ENCODE measurements at regions not wholly inside any gene's neighbourhood (a gene's known extent, or its start where the extent isn't known, plus 50 kb on each side); places are given as distances from the start of the nearest gene placed in this dataset.
A peak's percentile ranks its signal among the peaks of the same experiment; 100 is the strongest.
"Not testable (repeated sequence)": the region's sequence is repeated elsewhere in the genome, so short reads cannot be mapped to it uniquely, and the experiment has no call there.

DNA sequence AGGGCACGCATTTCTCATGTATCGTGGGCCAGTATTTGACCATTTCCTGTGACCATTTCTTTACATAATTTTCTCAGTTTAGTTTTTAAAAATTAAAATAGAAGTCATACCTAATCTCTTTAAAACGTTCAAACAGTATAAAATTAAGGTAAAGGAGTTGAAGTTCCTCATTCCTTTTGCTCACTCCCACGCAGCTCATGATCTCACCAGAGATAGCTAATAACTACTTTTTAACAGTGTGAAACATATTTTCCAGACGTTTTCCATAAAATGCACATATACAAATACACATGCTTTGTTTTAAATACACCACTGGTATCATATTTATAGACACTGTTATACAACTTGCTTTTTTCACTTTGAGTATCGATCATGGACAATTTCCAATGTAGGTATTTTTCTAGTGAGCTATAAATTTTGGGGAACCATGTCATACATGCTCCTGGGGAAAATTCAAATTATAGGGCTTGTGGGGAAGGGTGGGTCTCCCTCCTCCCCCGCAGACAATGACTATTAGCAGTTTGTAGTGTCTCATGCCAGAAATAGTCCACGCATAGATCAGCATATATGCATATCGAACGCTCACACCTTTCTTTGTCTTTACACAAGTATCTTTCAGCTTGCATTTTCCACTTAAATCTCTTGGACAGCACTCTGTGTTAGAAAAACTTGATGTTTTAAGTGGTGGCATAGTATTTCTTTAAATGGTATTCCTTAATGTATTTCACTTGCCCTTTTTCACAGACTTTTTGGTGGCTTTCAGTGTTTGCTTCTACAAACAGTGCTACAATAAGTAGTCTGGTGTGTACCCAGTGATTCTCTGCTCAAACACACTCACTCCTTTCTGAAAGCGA lies 145.5 kb upstream of the ZNF217 start:
- DNase-seq = no peak

DNA sequence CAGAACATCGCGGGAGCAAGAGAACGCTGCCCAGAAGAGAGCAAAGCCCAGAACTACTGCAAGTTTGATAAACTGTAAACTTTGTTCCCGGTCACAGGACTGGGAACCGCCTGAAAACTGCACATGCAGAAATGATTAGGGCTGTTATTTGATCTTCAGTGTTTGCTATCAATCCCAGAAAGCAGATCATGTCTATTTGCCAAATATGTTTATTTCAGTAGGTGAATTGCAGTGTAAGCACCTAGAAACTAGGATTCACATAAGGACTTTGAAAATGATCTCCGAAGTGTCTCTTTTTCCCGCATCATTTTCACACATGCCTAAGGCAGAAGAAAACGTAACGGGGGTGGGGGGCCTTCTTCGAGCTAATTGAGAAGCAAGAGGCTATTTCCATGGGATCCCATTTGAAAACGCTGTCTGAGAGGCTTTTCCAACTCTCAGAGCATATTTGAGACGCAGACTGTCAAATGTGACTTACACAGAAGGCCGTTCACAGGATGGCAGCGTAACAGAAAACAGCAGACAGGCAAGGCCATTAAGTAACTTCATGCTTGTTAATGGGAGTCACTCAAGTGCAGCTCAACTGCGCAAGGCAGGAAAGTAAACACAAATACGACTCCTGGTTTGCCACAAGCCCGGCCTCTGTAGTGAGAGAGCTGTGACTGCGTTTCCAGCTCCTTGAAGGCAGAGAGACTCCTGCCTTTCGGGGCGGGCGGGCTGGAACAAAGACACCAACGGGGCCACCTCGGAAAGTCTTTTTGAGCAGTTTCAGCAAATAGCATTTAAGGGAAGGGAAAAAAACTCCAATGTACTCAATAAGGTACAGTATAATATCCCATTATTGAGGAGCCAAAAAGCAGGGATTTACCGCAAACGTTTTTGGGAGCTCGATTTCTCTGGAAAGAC lies 144.7 kb upstream of the ZNF217 start:
- DNase-seq = no peak

DNA sequence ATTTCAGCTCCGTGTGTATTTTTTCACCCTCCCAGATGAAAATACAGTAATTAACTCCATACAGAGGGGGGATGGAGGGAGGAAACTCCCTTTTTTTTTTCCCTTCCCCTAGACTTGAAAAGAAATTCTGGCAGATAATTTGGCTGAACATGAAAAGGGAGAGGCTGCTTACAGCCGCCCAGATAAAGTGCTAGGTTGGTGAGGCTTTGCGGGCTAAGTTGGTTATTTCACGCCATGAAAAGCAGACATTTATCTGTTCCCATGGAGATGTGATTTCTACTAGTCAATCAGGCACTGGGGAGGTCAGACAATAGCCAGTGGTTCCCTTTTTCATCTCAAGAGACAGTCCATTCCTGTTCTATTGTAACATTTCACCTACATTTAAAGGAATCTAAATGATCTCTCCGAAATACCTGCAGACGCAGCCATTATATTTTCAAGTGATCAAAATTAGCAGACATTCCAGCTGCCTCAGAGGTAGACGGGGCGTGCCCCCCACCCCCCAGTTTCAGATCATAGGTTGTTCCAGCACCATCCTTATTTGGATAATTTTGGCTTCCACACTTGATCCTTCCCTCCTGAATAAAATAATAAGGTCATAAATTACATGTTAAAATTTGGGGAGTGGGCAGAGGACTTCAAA lies 143.9 kb upstream of the ZNF217 start:
- no peak for DNase-seq

DNA sequence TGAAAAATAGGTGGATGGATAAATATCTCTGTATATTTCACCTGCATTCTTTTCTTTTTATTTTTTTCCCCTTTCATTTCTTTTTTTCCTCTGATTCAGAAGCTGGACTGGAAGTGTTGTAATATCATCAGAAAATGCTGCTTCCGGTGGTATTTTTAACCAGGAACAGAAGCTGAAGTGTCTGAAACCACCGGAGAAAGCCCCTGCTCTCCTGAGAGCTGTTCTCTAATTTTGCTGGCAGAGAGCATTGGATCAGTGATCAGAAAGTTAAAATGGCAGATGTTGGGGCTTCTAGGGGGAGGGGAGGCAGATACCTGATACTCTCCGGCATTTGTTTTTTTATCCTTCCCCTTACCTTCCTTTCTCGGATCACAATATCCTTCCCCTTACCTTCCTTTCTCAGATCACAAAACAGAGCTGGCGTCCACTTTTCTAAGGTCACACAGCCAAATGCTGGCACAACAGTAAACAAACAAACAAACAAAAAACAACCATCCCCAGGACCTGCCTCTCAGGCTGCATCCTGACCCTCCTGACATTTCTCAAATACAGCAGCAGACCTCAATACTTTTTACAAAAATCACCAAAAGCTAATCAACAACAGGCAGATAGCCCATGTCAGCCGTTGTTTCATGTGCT lies 143.2 kb upstream of the ZNF217 start:
- peak; percentile 15 for DNase-seq

DNA sequence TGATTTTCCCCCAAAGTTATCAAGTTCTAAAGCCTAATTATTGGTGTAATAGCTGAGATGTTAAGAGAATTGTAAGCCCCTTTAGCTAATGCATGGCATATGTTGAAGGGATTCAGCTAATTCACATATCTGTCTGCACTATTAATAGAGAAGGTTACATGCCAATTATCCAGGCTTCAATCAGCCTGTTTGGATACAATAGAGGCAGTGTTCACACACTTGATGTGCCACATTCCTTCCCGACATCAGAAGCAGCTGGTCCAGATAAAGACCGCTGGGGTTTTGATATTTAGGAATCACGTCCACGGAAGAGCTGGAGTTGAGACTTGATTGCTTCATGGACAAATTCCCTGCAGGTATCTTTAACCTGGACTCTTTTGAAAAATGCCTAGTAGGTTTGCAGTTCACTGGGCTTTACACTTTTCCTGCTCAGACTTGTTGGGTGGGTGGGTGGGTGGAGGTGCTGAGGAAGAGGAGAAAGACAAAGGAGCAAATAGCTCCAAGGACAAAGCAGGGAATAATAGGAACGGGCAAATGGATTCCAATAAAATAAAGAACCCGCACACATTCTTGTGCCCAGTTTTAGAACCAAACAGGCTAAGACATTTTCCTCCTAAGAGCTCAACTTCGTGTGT lies 142.6 kb upstream of the ZNF217 start:
- DNase-seq = no peak

DNA sequence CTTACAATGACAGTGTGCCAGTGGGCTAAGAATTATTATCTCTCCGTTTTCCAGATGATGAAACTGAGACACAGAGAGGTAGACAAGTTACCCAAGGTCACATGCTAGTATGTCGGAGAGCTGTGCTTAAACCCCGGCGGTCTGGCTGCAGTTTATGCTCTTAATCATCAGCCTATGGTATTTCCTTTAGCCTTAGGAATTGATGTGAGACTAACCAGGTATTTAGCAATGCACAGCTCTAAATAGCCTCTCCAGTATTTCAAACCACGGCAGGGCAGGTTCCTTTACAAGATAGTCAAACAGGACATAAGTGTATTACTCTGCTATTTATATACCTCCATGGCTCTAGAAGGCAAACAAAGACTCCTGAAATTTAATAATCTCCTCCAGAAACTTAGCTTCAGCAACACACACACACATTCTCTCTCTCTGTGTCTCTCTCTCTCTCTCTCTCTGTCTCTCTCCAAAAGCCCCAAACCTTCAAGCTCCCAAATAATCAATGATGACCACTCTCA lies 142.0 kb upstream of the ZNF217 start:
- DNase-seq = no peak

DNA sequence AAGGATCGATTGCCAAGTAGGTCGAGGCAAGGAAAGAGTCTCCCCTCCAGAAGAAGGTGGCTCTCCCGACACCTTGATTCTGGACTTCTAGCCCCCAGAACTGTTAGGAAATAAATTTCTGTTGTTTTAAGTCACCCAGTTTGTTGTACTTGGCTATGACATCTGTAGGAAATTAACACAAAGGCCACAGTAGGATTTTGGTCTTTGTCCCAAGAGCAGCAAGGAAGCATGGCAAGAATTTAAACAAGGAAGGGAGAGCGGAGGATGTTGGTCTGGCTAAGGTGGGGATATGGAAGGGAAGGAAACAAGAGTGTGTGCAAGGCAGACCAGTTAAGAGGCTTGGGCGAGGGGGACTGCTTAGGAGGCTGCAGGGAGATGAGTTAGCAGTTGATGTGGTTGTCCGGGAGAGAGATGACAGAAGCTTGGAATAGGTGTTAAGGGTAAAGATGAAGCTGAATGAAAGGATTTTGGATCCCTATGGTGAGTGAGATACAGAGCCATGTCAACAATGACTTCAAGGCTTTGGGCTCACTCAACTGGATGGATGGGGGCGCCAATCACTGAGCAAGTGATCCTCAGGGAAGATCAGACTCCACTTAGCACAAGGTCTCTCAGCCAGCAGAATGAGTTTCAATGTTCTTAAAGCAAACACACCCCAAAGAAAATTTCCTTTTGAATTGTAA lies 140.5 kb upstream of the ZNF217 start:
- DNase-seq = no peak

DNA sequence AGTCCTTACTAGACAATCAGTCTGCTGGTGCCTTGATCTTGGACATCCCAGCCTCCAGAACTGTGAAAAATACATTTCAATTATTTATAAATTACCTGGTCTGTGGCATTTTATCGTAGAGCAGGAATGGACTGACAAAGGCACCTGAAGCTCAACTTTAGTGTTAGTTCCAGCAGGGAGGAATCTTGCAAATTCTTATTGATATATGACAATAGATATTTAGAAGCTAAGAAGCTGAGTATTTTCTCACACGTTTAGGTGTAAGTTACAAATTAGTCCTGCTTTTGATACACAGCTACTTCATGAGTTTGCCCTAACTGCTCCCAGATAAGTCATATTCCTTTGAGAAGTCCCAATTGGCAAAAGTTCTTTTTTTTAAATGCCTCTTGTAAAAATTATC lies 138.0 kb upstream of the ZNF217 start:
- no peak for DNase-seq

DNA sequence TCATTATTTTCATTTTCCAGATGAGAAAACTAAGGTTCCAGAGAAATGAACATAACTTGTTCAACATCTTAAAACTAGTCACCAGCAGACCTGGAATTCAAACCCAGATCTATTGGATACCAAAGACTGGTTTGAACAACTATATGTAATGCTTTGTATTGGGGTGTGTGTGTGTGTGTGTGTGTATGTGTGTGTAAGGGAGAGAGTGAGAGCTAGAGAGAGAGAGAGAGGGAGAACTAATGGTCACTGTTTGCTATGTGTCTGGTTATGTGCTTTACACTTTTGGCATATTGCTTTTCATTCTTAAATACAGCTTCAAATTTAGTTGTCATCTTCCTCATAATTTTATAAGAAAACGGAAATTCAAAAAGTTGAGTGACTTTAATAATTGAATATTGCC lies 134.7 kb upstream of the ZNF217 start:
- no peak for DNase-seq

DNA sequence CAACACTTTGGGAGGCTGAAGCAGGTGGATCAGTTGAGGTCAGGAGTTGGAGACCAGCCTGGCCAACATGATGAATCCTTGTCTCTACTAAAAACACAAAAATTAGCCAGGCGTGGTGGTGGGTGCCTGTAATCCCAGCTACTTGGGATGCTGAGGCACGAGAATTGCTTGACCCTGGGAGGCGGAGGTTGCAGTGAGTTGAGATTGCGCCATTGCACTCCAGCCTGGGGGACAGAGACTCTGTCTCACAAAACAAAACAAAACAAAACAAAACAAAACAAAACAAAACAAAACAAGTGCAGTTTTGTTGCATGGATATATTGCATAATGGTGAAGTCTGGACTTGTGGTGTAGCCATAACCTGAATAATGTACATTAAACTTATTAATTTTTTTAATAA lies 133.6 kb upstream of the ZNF217 start:
- DNase-seq = not testable (repeated sequence)

DNA sequence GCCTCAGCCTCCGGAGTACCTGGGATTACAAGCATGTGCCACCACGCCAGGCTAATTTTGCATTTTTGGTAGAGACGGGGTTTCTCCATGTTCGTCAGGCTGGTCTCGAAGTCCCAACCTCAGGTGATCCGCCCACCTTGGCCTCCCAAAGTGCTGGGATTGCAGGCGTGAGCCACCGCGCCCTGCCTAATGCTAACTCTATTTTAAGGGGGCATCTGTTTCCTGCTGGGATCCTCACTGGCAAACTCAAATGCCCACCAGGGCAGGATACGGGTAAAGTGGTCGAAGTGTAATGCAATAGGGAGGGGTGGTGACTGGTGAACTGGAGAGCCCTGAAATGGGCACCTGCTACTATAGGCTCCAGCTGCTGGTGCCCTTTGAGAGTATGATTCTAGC lies 131.9 kb upstream of the ZNF217 start:
- no peak for DNase-seq

DNA sequence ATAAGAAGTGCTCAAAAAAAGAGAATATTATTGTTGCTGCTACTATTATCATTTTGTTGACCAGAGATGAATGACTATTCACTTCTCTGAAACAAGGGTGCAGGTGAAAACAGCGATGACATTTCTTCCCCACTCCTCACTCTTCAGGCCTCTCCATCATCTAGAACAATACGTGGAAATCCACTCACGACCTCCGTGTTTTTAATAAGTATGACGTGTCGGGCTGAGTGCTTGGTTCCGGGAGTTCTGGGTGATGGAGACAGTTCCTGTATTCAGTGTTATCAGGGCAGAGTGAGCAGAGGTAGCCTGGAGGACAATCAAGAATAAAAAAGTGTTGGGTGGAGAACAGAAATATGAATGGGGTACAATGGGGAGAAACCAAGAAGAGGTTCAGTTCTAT lies 130.0 kb upstream of the ZNF217 start:
- no peak for DNase-seq

DNA sequence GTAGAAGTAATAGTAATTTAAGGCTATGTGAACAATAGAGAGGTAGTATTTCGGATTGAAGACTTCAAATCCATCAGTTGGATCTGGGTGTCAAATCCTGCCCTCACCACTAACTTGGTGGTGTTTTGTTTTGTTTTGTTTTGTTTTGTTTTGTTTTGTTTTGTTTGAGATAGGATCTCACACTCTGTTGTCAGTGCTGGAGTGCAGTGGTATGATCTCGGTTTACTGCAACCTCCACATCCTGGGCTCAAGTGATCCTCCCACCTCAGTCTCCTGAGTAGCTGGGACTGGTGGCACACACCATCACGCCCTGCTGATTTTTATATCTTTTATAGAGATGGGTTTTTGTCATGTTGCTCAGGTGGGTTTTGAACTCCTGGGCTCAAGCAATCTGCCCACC lies 129.4 kb upstream of the ZNF217 start:
- no peak for DNase-seq

DNA sequence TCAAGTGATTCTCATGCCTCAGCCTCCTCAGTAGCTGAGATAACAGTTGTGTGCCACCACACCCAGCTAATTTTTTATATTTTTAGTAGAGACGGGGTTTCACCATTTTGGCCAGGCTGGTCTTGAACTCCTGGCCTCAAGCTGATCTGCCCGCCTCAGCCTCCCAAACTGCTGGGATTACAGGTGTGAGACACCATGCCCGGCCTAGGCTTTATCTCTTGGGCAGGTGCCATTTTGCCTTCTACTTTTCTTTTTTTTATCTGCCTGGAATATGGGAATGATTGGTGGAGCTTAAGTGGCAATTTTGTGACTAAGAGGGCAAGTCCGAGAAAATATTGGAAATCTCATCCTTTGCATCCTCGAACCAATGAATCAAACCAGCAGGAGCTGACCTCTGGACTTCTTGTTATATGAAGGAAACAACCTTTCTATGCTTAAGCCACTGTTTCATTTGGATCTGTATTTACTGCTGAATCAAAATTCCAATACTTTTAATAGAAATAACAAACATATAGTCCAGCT lies 128.9 kb upstream of the ZNF217 start:
- DNase-seq = no peak

DNA sequence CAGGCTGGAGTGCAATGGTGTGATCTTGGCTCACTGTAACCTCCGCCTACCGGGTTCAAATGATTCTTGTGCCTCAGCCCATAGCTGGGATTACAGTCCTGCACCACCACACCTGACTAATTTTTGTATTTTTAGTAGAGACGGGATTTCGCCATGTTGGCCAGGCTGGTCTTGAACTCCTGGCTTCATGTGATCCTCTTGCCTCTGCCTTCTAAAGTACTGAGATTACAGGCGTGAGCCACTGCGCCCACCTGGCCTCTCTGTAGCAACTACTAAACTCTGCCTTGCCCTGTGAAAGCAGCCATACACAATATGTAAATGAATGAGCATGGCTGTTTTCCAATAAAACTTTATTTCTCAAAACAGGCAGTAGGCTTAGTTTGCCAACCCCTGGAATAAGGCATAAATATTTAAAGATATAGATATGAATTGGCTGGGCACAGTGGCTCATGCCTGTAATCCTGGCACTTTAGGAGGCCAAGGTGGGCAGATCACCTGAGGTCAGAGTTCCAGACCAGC lies 127.9 kb upstream of the ZNF217 start:
- not testable (repeated sequence) for DNase-seq

DNA sequence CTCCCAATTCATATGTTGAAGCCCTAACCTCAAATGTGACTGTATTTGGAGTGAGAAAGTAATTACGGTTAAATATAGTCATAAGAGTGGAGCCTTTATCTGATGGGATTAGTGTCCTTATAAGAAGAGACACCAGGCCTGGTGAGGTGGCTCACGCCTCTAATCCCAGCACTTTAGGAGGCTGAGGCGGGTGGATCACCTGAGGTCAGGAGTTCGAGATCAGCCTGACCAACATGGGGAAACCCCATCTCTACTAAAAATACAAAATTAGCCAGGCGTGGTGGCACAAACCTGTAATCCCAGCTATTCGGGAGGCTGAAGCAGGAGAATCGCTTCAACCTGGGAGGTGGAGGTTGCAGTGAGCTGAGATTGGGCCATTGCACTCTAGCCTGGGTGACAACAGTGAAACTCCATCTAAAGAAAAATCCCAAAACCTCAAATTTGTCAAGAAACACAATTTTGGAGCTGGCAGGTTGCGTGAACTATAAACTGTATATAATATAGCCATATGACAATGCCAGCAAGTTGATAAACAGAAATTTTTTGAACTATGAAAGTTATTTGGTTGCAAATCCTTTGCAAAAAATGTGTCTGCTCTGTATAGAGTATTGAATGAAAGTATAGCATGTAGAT lies 125.6 kb upstream of the ZNF217 start:
- not testable (repeated sequence) for DNase-seq

DNA sequence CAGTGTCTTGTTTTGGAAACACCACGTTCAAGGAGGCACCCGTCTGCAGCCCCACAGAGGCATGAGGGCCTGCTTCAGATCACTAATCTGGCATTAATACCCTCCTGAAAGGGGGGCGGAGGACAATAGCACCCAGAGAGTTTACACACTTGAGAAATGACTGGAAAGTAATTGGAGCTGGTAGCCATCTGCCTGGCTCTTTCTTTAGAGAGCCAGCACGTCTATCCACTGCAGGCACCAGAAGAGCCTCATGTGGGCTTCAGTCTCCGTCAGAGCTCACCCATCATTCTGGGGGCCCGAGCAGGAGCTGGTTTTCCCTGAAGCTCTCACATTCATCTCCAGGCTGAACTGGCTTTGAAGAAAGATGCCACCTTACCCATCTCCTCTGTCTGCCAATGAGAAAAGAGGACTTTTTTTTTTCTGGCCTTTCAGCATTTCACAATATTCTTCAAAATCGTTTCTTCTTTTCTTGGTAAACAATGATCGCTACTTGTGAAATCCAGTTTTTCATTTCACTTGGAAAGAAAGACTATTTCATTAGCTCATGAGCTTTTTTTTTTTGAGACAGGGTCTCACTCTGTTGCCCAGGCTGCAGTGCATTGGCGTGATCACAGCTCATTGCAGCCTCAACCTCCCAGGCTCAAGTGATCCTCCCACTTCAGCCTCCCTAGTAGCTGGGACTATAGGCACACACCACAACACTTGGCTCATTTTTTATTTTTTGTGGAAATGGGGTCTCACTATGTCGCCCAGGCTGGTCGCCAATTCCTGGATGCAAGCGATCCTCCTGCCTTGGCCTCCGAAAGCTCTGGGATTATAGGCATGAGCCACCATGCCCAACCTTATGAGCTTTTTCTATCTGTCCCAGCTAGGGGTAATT lies 124.7 kb upstream of the ZNF217 start:
- no peak for DNase-seq

DNA sequence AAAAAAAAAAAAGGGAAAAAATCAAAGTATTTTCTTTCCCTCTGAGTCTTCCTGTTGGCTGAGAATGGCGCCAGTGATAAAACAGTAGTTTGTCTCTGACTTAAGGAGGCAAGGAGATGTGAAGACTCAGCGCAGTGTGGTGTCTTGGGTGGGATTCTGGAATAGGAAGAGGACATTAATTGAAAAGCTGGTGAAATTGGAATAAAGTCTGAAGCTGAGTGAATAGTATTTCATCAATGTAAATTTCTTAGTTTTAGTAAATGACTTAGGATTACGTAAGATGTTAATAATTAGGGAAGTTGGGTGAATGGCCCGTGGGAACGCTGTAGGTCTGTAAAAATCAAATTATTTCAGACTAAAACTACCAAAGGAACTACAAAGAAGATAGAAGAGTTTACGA lies 122.8 kb upstream of the ZNF217 start:
- DNase-seq = no peak

DNA sequence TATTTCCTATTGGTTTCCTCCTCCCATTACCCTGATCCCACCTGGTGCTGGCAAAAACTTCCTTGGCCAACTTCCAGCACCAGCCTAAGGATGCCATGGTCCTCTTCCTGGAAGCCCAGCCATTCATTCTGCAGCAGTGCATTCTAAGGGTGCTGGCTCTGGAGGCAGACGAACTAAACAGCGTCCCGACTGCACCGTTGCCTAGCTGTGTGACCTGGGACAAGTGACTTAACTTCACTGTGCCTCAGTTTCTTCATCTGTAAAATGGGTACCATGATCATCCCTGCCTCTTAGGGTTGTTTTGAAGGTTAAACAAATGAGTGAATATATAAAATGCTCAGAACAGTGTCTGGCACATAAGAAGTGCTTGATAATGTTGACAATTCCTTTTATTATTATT lies 120.9 kb upstream of the ZNF217 start:
- no peak for DNase-seq

Data from CD4-positive, alpha-beta T cell treated with Interleukin-17A for 4 hours (primary cell).